GM12865 (cell line): ENCODE measurements at regions not wholly inside any gene's neighbourhood (a gene's known extent, or its start where the extent isn't known, plus 50 kb on each side); places are given as distances from the start of the nearest gene placed in this dataset.

Experiments used
- DNase-seq: peaks from one replicate; pipeline ENCODE4 v3.0.0; 2010; ENCODE audit warnings: low read depth
- H3K4me3 ChIP-seq: 2 replicates; pipeline ENCODE4 v1.5.1; 2011; ENCODE audit warnings: mild to moderate bottlenecking, low read depth, low read length, control low read depth
- CTCF ChIP-seq: IDR thresholded peaks from 2 replicates; pipeline ENCODE4 v1.5.1; 2011; ENCODE audit warnings: low read length, control low read depth, low read depth, inconsistent platforms; ENCODE audit not compliant: insufficient read depth; ENCODE audit errors: missing control alignments

GRCh38 chr4:65195002-65195401, 475.3 kb downstream of the EPHA5 start:
- DNase-seq = no peak
- no peak overlapping the region for H3K4me3 ChIP-seq
- TF ChIP-seq CTCF = no peak

GRCh38 chr4:65193985-65194384, 476.3 kb downstream of the EPHA5 start:
- no peak for TF ChIP-seq CTCF
- DNase-seq = no peak
- no peak overlapping the region for H3K4me3 ChIP-seq

GRCh38 chr4:65190780-65191179, 479.5 kb downstream of the EPHA5 start:
- TF ChIP-seq CTCF = no peak
- no peak for DNase-seq
- H3K4me3 ChIP-seq = no peak overlapping the region

GRCh38 chr4:65175585-65175984, 494.7 kb downstream of the EPHA5 start:
- TF ChIP-seq CTCF = no peak
- no peak for DNase-seq
- H3K4me3 ChIP-seq = no peak overlapping the region

GRCh38 chr4:65170768-65171514, 499.3 kb downstream of the EPHA5 start:
- no peak for TF ChIP-seq CTCF
- no peak overlapping the region for H3K4me3 ChIP-seq

GRCh38 chr4:65167719-65168118, 502.6 kb downstream of the EPHA5 start:
- no peak overlapping the region for H3K4me3 ChIP-seq
- no peak for DNase-seq
- TF ChIP-seq CTCF = no peak

More at GRCh38 chr4:65170768-65171514, 499.3 kb downstream of the EPHA5 start:
- no peak for DNase-seq

GRCh38 chr4:65152205-65152604, 518.1 kb downstream of the EPHA5 start:
- no peak for TF ChIP-seq CTCF
- DNase-seq = no peak
- H3K4me3 ChIP-seq = no peak overlapping the region
